ENCODE measurements at regions not wholly inside any gene's neighbourhood (a gene's known extent, or its start where the extent isn't known, plus 50 kb on each side); places are given as distances from the start of the nearest gene placed in this dataset.

DNA sequence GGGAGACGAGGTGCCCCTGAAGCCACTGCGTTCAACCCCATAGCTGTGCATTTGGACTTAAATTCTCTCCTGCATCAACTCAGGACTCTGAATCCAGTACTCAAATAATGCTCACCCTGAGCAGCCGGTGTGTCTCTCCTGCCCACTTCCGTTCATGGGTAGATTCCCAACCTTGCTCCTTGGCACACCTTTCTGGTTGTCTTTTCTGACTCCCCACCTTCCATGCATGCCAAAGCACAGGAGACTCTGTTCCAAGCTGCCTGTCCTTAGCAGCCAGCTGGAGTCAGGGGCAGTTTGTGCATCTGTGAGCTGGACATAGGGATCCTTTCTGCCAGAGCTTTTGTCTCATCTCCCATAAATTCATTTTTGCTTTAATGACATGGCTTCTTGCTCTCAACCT is 1242.5 kb downstream of the TBC1D22A start:
- H3K4me3 ChIP-seq (ENCODE audit: low read depth in 2 of 2, low read length in 2 of 2), result no peak overlapping the region
- in situ Hi-C loops (cut with HindIII; ENCODE audit: low pct_unique_long_range_greater_than_20kb, low sequenced_read_pairs), result no loop called here
- POLR2A ChIA-PET, result no interaction called here

DNA sequence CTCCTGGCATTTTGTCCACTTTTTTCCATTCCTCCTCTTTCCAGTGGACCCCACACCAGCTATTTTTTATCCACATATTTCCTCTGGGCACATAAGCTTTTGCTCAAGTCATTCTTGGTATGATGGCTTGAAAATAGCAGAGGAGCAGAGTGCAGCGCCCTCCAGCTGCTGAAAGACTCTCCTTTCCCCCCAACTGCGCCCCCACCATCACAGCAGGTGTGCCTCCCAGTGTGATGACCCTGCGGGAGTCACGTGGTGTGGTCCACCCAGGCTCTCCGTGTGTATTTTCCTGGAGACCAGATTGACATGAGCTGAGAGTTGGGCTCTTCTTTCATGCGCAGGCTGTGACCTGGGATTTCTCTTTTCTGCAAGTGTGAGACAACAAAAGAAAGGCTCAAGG is 1241.6 kb downstream of the TBC1D22A start:
- DNase-seq (ENCODE audit: low read depth, low spot score) (no peak), ATAC-seq (no peak)
- no TSS peak for BruUV-seq (replicated peaks)
- Histone ChIP-seq H3K9me3 (ENCODE audit: control insufficient read depth, insufficient read depth, low read depth, low read length) (no peaks in the 10 kb centered on the region), H3K27me3 (ENCODE audit: control insufficient read depth, insufficient read depth, low read length) (no peaks in the 10 kb centered on the region), H3K27ac (ENCODE audit: low read length) (no peak overlapping the region), H3K4me1 (ENCODE audit: control insufficient read depth, insufficient read depth, low read length) (no peaks in the 10 kb centered on the region), H3K4me3 (ENCODE audit: low read depth in 2 of 2, low read length in 2 of 2) (no peak overlapping the region), H3K36me3 (ENCODE audit: control insufficient read depth, insufficient read depth, low read length) (no peaks in the 10 kb centered on the region)
- TF ChIP-seq TCF7L2 (IDR thresholded peaks at IDR 0.05; ENCODE audit: low read depth, low read length), result no peak
- POLR2A ChIA-PET, result no interaction called here
- intact Hi-C loops (cut with micrococcal nuclease; ENCODE audit: unreplicated experiment), result no loop called here
- CTCF ChIA-PET, result interaction anchor here (0.6 kb wide), 1 partner anchor 94 kb away, joined by 3 read pairs; no protein-coding TSS in a partner anchor
- in situ Hi-C loops (cut with HindIII; ENCODE audit: low pct_unique_long_range_greater_than_20kb, low sequenced_read_pairs), result no loop called here

More for the DNA sequence above, 1242.5 kb downstream of the TBC1D22A start:
- Histone ChIP-seq H3K36me3 (ENCODE audit: control insufficient read depth, insufficient read depth, low read length) (no peaks in the 10 kb centered on the region), H3K27ac (ENCODE audit: low read length) (no peak overlapping the region), H3K4me1 (ENCODE audit: control insufficient read depth, insufficient read depth, low read length) (no peaks in the 10 kb centered on the region), H3K27me3 (ENCODE audit: control insufficient read depth, insufficient read depth, low read length) (no peaks in the 10 kb centered on the region), H3K9me3 (ENCODE audit: control insufficient read depth, insufficient read depth, low read depth, low read length) (no peaks in the 10 kb centered on the region)
- BruUV-seq (replicated peaks), result no TSS peak
- ATAC-seq (no peak), DNase-seq (ENCODE audit: low read depth, low spot score) (no peak)
- CTCF ChIA-PET, result no interaction called here
- TF ChIP-seq, protein P1, sequence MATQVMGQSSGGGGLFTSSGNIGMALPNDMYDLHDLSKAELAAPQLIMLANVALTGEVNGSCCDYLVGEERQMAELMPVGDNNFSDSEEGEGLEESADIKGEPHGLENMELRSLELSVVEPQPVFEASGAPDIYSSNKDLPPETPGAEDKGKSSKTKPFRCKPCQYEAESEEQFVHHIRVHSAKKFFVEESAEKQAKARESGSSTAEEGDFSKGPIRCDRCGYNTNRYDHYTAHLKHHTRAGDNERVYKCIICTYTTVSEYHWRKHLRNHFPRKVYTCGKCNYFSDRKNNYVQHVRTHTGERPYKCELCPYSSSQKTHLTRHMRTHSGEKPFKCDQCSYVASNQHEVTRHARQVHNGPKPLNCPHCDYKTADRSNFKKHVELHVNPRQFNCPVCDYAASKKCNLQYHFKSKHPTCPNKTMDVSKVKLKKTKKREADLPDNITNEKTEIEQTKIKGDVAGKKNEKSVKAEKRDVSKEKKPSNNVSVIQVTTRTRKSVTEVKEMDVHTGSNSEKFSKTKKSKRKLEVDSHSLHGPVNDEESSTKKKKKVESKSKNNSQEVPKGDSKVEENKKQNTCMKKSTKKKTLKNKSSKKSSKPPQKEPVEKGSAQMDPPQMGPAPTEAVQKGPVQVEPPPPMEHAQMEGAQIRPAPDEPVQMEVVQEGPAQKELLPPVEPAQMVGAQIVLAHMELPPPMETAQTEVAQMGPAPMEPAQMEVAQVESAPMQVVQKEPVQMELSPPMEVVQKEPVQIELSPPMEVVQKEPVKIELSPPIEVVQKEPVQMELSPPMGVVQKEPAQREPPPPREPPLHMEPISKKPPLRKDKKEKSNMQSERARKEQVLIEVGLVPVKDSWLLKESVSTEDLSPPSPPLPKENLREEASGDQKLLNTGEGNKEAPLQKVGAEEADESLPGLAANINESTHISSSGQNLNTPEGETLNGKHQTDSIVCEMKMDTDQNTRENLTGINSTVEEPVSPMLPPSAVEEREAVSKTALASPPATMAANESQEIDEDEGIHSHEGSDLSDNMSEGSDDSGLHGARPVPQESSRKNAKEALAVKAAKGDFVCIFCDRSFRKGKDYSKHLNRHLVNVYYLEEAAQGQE (IDR thresholded peaks at IDR 0.05; ENCODE audit: insufficient read depth in 1 of 2, low read depth in 2 of 2, low read length in 1 of 2), result no peak
- TF ChIP-seq SIN3A (IDR thresholded peaks at IDR 0.05; ENCODE audit: borderline replicate concordance, insufficient read depth, low read depth, low read length) (no peak), POLR2AphosphoS5 (IDR thresholded peaks at IDR 0.05; ENCODE audit: low read depth, low read length) (no peak), TCF7L2 (IDR thresholded peaks at IDR 0.05; ENCODE audit: low read depth, low read length) (no peak)
- TF ChIP-seq, protein P2, sequence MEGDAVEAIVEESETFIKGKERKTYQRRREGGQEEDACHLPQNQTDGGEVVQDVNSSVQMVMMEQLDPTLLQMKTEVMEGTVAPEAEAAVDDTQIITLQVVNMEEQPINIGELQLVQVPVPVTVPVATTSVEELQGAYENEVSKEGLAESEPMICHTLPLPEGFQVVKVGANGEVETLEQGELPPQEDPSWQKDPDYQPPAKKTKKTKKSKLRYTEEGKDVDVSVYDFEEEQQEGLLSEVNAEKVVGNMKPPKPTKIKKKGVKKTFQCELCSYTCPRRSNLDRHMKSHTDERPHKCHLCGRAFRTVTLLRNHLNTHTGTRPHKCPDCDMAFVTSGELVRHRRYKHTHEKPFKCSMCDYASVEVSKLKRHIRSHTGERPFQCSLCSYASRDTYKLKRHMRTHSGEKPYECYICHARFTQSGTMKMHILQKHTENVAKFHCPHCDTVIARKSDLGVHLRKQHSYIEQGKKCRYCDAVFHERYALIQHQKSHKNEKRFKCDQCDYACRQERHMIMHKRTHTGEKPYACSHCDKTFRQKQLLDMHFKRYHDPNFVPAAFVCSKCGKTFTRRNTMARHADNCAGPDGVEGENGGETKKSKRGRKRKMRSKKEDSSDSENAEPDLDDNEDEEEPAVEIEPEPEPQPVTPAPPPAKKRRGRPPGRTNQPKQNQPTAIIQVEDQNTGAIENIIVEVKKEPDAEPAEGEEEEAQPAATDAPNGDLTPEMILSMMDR (IDR thresholded peaks at IDR 0.05), result no peak
- intact Hi-C loops (cut with micrococcal nuclease; ENCODE audit: unreplicated experiment), result no loop called here

GRCh38 chr22:48001101-48001500 is 1238.7 kb downstream of the TBC1D22A start:
- no peaks in the 10 kb centered on the region for H3K4me1 ChIP-seq (ENCODE audit: control insufficient read depth, insufficient read depth, low read length)
- no peak overlapping the region for H3K27ac ChIP-seq (ENCODE audit: low read length)
- no peaks in the 10 kb centered on the region for H3K27me3 ChIP-seq (ENCODE audit: control insufficient read depth, insufficient read depth, low read length)
- BruUV-seq (replicated peaks), result no TSS peak
- H3K36me3 ChIP-seq (ENCODE audit: control insufficient read depth, insufficient read depth, low read length), result no peaks in the 10 kb centered on the region
- no peak for DNase-seq (ENCODE audit: low read depth, low spot score)
- in situ Hi-C loops (cut with HindIII; ENCODE audit: low pct_unique_long_range_greater_than_20kb, low sequenced_read_pairs) (no loop called here), intact Hi-C loops (cut with micrococcal nuclease; ENCODE audit: unreplicated experiment) (no loop called here)
- ATAC-seq, result no peak
- H3K9me3 ChIP-seq (ENCODE audit: control insufficient read depth, insufficient read depth, low read depth, low read length), result no peaks in the 10 kb centered on the region
- ChIA-PET CTCF (no interaction called here), POLR2A (no interaction called here)
- H3K4me3 ChIP-seq (ENCODE audit: low read depth in 2 of 2, low read length in 2 of 2), result no peak overlapping the region
- no peak for TF ChIP-seq TCF7L2 (IDR thresholded peaks at IDR 0.05; ENCODE audit: low read depth, low read length)
- TF ChIP-seq, protein P1 (IDR thresholded peaks at IDR 0.05; ENCODE audit: insufficient read depth in 1 of 2, low read depth in 2 of 2, low read length in 1 of 2), result no peak
- TF ChIP-seq, protein P2 (IDR thresholded peaks at IDR 0.05), result no peak
- TF ChIP-seq SIN3A (IDR thresholded peaks at IDR 0.05; ENCODE audit: borderline replicate concordance, insufficient read depth, low read depth, low read length), result no peak
- no peak for TF ChIP-seq POLR2AphosphoS5 (IDR thresholded peaks at IDR 0.05; ENCODE audit: low read depth, low read length)

All from Panc1 (cell line).